PFSK-1 (cell line): ENCODE measurements at regions not wholly inside any gene's neighbourhood (a gene's known extent, or its start where the extent isn't known, plus 50 kb on each side); places are given as distances from the start of the nearest gene placed in this dataset.

Source experiments
- POLR2AphosphoS5 ChIP-seq: IDR thresholded peaks from 2 replicates; pipeline ENCODE4 v1.6.1; 2012; ENCODE audit warnings: low read depth, mild to moderate bottlenecking, control low read depth, low read length, moderate library complexity
- TAF1 ChIP-seq: IDR thresholded peaks from 2 replicates; pipeline ENCODE4 v1.6.1; 2012; ENCODE audit warnings: low read length, control low read depth, borderline replicate concordance; ENCODE audit not compliant: insufficient read depth
- TF ChIP-seq, protein P1 (sequence below), 2 experiments: IDR thresholded peaks; 2 replicates each; pipeline versions ENCODE4 v1.6.1 to v1.8.0; 2011 to 2012; ENCODE audit warnings: low read depth in 2 of 2, low read length in 2 of 2, control low read depth in 1 of 2, inconsistent platforms in 1 of 2, mild to moderate bottlenecking in 1 of 2, moderate library complexity in 1 of 2; ENCODE audit not compliant: insufficient read depth in 1 of 2

DNA sequence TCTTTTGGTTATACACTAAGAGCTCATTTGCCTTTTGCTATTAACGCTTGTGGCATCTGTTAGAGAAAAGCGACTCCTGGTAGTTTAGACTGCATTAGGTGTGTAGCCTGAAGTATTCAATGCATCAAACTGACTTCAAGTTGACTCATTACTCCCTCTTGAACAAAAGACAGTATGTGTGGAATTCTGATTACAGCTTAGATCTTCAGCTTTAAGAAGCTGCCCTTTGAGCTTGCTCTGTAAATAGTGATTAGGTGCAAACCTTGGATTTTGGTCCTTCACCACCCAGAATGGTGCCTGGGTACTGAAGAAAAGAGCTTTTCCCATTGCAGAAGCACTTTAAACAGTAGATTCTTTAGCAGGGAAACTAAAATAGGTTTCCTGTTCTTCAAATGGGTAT lies 62.1 kb downstream of the FAT3 start:
- TF ChIP-seq POLR2AphosphoS5 = no peak
- TF ChIP-seq, protein P1, sequence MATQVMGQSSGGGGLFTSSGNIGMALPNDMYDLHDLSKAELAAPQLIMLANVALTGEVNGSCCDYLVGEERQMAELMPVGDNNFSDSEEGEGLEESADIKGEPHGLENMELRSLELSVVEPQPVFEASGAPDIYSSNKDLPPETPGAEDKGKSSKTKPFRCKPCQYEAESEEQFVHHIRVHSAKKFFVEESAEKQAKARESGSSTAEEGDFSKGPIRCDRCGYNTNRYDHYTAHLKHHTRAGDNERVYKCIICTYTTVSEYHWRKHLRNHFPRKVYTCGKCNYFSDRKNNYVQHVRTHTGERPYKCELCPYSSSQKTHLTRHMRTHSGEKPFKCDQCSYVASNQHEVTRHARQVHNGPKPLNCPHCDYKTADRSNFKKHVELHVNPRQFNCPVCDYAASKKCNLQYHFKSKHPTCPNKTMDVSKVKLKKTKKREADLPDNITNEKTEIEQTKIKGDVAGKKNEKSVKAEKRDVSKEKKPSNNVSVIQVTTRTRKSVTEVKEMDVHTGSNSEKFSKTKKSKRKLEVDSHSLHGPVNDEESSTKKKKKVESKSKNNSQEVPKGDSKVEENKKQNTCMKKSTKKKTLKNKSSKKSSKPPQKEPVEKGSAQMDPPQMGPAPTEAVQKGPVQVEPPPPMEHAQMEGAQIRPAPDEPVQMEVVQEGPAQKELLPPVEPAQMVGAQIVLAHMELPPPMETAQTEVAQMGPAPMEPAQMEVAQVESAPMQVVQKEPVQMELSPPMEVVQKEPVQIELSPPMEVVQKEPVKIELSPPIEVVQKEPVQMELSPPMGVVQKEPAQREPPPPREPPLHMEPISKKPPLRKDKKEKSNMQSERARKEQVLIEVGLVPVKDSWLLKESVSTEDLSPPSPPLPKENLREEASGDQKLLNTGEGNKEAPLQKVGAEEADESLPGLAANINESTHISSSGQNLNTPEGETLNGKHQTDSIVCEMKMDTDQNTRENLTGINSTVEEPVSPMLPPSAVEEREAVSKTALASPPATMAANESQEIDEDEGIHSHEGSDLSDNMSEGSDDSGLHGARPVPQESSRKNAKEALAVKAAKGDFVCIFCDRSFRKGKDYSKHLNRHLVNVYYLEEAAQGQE (IDR thresholded peaks at IDR 0.05; ENCODE audit: insufficient read depth in 1 of 2, low read depth in 2 of 2, low read length in 2 of 2) = no peak
- TF ChIP-seq TAF1 = no peak
